Progenitor cell of endocrine pancreas (in vitro differentiated cells): ENCODE measurements at regions not wholly inside any gene's neighbourhood (a gene's known extent, or its start where the extent isn't known, plus 50 kb on each side); places are given as distances from the start of the nearest gene placed in this dataset.

Experiments used
- DNase-seq: peaks from one replicate; pipeline ENCODE4 v3.0.0; 2021; ENCODE audit warnings: low spot score; ENCODE audit not compliant: unreplicated experiment
- H3K27ac Mint-ChIP-seq: 2 replicates; pipeline ENCODE4 v1.8.0; 2021; ENCODE audit warnings: mild to moderate bottlenecking, moderate library complexity, mixed read lengths
- H3K27me3 Mint-ChIP-seq: 2 replicates; pipeline ENCODE4 v1.8.0; 2021; ENCODE audit warnings: mixed read lengths
- H3K36me3 Mint-ChIP-seq: 2 replicates; pipeline ENCODE4 v1.8.0; 2022; ENCODE audit warnings: mixed read lengths; ENCODE audit not compliant: insufficient read depth
- H3K4me1 Mint-ChIP-seq: 2 replicates; pipeline ENCODE4 v1.8.0; 2021; ENCODE audit warnings: low read depth, mixed read lengths
- H3K4me3 Mint-ChIP-seq: 2 replicates; pipeline ENCODE4 v1.8.0; 2021; ENCODE audit warnings: low read depth, mild to moderate bottlenecking, moderate library complexity, mixed read lengths
- H3K9me3 Mint-ChIP-seq: 2 replicates; pipeline ENCODE4 v1.8.0; 2021; ENCODE audit warnings: low read depth, mixed read lengths
- CTCF ChIP-seq: fragments of 200-600 bp; sonication (generic); IDR thresholded peaks from one replicate; pipeline ENCODE4 v1.5.0; 2021; ENCODE audit warnings: antibody characterized with exemption, mild to moderate bottlenecking; ENCODE audit not compliant: unreplicated experiment

- no peaks in the 10 kb centered on the region for H3K27me3 Mint-ChIP-seq
- TF ChIP-seq CTCF = no peak
- no peak for DNase-seq
- no peak overlapping the region for H3K27ac Mint-ChIP-seq
- peaks cover 14% of the 10 kb centered on the region for H3K36me3 Mint-ChIP-seq
- H3K4me1 Mint-ChIP-seq = no peaks in the 10 kb centered on the region
- H3K4me3 Mint-ChIP-seq = no peak overlapping the region
- H3K9me3 Mint-ChIP-seq = peaks cover 16% of the 10 kb centered on the region
These were observed 151.6 kb upstream of the GMDS start for GRCh38 chr6:2396846-2397630.

- no peak for TF ChIP-seq CTCF
- Mint-ChIP-seq H3K36me3 (peaks cover 10% of the 10 kb centered on the region), H3K4me1 (no peaks in the 10 kb centered on the region), H3K27ac (no peak overlapping the region), H3K9me3 (peaks cover 13% of the 10 kb centered on the region), H3K27me3 (no peaks in the 10 kb centered on the region), H3K4me3 (no peak overlapping the region)
- DNase-seq = no peak
These were observed 150.7 kb upstream of the GMDS start for GRCh38 chr6:2396042-2396657.

- H3K9me3 Mint-ChIP-seq = peaks cover 9% of the 10 kb centered on the region
- DNase-seq = no peak
- H3K36me3 Mint-ChIP-seq = peaks cover 4% of the 10 kb centered on the region
- no peaks in the 10 kb centered on the region for H3K4me1 Mint-ChIP-seq
- no peak overlapping the region for H3K4me3 Mint-ChIP-seq
- H3K27me3 Mint-ChIP-seq = no peaks in the 10 kb centered on the region
- peak overlapping the region; percentile 60 for H3K27ac Mint-ChIP-seq
- TF ChIP-seq CTCF = no peak
These were observed 143.3 kb upstream of the GMDS start for GRCh38 chr6:2388554-2389324.

GRCh38 chr6:2387445-2387844 lies 142.0 kb upstream of the GMDS start:
- no peak for TF ChIP-seq CTCF
- no peaks in the 10 kb centered on the region for H3K27me3 Mint-ChIP-seq

GRCh38 chr6:2385471-2385983 lies 140.1 kb upstream of the GMDS start:
- H3K27me3 Mint-ChIP-seq = no peaks in the 10 kb centered on the region
- no peak for TF ChIP-seq CTCF
- DNase-seq = no peak
- peaks cover 3% of the 10 kb centered on the region for H3K9me3 Mint-ChIP-seq
- H3K4me3 Mint-ChIP-seq = no peak overlapping the region
- H3K36me3 Mint-ChIP-seq = no peaks in the 10 kb centered on the region
- H3K27ac Mint-ChIP-seq = no peak overlapping the region
- H3K4me1 Mint-ChIP-seq = peaks cover 3% of the 10 kb centered on the region

More at GRCh38 chr6:2387445-2387844, 142.0 kb upstream of the GMDS start:
- Mint-ChIP-seq H3K4me1 (no peaks in the 10 kb centered on the region), H3K36me3 (no peaks in the 10 kb centered on the region), H3K9me3 (peaks cover 3% of the 10 kb centered on the region), H3K27ac (no peak overlapping the region), H3K4me3 (no peak overlapping the region)
- no peak for DNase-seq
